ENCODE measurements at regions not wholly inside any gene's neighbourhood (a gene's known extent, or its start where the extent isn't known, plus 50 kb on each side); places are given as distances from the start of the nearest gene placed in this dataset.
"Not testable (repeated sequence)": the region's sequence is repeated elsewhere in the genome, so short reads cannot be mapped to it uniquely, and the experiment has no call there.

DNA sequence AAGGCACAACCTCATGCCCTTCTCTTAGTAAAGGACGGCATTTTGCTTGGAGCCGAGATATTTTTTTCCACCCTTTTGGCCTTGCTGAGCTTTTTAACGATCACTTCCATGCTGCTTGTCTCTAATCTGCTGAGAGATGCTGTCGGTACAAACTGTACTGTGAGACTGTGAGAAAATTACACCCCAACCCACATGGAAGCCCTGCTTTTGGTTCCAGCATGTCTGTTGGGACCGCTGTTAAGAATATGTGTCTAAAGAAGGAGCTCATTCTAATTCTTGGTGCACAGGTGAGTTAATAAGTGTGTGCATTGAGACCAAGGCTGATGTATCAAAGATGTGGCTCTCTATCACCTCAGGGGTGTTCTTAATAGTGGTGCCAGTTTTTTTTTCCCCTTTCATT lies 304.5 kb upstream of the MAP3K7 start:
- no peaks in the 10 kb centered on the region for H3K36me3 ChIP-seq
- no peak for DNase-seq
- H3K27me3 ChIP-seq = no peaks in the 10 kb centered on the region
- no peaks in the 10 kb centered on the region for H3K4me1 ChIP-seq
- H3K27ac ChIP-seq = no peak overlapping the region
- H3K9me3 ChIP-seq = no peaks in the 10 kb centered on the region
- TF ChIP-seq, protein P1, sequence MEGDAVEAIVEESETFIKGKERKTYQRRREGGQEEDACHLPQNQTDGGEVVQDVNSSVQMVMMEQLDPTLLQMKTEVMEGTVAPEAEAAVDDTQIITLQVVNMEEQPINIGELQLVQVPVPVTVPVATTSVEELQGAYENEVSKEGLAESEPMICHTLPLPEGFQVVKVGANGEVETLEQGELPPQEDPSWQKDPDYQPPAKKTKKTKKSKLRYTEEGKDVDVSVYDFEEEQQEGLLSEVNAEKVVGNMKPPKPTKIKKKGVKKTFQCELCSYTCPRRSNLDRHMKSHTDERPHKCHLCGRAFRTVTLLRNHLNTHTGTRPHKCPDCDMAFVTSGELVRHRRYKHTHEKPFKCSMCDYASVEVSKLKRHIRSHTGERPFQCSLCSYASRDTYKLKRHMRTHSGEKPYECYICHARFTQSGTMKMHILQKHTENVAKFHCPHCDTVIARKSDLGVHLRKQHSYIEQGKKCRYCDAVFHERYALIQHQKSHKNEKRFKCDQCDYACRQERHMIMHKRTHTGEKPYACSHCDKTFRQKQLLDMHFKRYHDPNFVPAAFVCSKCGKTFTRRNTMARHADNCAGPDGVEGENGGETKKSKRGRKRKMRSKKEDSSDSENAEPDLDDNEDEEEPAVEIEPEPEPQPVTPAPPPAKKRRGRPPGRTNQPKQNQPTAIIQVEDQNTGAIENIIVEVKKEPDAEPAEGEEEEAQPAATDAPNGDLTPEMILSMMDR (IDR thresholded peaks at IDR 0.05) = no peak
- intact Hi-C loops (cut with DNase I; ENCODE audit: low total_unique reads) = no loop called here
- H3K4me3 ChIP-seq = no peak overlapping the region

DNA sequence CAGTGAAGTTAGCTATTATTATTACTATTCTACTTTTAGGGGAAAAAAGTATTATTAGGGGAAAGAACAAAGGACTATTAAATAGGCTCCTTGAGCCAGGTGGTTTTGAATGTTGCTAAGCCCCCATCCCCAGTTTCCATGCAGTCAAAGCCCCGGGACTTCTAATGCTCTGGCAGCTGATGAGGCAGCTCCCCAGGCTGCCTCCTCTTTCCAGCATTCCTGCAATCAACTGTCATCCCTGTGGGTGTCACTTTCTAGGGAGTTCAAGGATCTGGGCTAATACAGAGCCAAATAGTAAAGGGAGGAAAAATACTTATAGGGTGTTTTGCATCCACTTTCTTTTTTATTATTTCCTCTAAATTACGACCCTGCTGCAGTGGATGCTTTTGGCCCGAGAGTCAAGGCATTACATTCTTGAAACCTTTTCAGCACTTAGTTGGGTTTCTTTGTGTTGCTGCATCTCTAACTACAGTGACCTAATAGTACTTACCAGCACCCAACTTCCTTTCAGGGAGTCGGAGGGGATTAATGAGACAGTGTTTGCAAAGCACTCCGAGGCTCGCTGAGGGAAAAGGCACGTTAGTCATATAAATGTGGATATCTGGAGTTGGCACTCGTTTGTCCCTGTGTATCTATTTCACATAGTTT lies 303.9 kb upstream of the MAP3K7 start:
- H3K9me3 ChIP-seq = no peaks in the 10 kb centered on the region
- DNase-seq = no peak
- H3K27me3 ChIP-seq = no peaks in the 10 kb centered on the region
- H3K27ac ChIP-seq = no peak overlapping the region
- TF ChIP-seq, protein P1 (IDR thresholded peaks at IDR 0.05) = no peak
- intact Hi-C loops (cut with DNase I; ENCODE audit: low total_unique reads) = no loop called here
- H3K4me1 ChIP-seq = no peaks in the 10 kb centered on the region
- H3K36me3 ChIP-seq = no peaks in the 10 kb centered on the region
- no peak overlapping the region for H3K4me3 ChIP-seq

DNA sequence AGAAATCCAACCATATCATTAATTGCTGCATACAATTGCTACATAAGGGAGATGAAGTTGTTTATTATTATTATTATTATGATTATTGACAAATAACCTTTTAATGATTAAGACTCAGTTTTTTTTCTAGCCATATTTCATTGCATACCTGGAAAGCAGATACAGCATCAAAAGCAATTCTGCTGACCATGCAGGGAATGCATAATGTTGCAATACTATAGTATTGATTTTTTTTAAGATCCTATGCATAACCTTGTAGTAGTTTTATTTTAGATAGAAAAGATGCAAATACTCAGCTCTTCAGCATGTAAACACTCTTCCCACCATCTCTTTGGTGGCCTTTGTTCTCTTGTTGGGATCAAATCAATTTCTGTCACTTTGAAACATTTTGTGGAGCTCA lies 300.9 kb upstream of the MAP3K7 start:
- TF ChIP-seq, protein P1 (IDR thresholded peaks at IDR 0.05) = no peak
- Histone ChIP-seq H3K36me3 (no peaks in the 10 kb centered on the region), H3K27ac (no peak overlapping the region), H3K4me1 (no peaks in the 10 kb centered on the region), H3K27me3 (no peaks in the 10 kb centered on the region), H3K4me3 (no peak overlapping the region), H3K9me3 (no peaks in the 10 kb centered on the region)
- intact Hi-C loops (cut with DNase I; ENCODE audit: low total_unique reads) = no loop called here
- no peak for DNase-seq

DNA sequence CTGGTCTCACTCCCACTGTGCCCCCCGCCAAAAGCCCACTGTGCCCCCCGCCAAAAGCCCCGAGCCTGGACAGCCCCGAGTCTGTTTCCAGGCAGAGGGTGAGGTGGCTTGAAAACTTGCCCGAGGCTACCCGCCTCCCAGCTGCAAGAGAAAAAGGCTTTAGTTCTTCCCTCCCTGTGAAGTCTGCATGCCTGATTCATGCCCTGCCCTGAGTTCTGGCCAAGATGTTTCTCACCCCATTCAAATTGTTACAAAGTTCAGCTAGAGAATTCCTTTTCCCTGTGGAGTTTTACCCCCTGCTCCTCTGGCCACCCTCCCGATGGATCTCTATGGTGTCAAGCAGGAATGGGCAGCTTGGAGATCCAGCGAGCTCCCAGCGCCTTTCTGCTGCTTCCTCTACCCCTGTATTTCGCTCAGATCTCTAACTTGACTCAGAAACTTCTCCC lies 298.8 kb upstream of the MAP3K7 start:
- intact Hi-C loops (cut with DNase I; ENCODE audit: low total_unique reads) = no loop called here
- Histone ChIP-seq H3K4me1 (no peaks in the 10 kb centered on the region), H3K9me3 (no peaks in the 10 kb centered on the region), H3K27me3 (no peaks in the 10 kb centered on the region), H3K36me3 (no peaks in the 10 kb centered on the region), H3K27ac (no peak overlapping the region), H3K4me3 (no peak overlapping the region)
- DNase-seq = no peak
- TF ChIP-seq, protein P1 (IDR thresholded peaks at IDR 0.05) = no peak

DNA sequence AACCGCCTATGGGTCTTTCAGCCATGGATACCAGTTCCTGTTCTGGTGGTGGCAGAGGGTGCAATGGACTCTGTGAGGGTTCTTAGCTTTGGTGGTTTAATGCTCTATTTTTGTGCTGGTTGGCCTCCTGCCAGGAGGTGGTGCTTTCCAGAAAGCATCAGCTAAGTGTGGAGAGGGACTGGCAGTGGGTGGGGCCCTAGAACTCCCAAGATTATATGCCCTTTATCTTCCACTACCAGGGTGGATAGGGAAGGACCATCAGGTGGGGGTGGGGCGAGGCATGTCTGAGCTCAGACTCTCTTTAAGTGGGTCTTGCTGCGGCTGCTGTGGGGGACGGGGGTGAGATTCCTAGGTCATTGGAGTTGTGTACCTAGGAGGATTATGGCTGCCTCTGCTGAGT lies 298.3 kb upstream of the MAP3K7 start:
- intact Hi-C loops (cut with DNase I; ENCODE audit: low total_unique reads); H3K9me3 ChIP-seq; H3K4me1 ChIP-seq; H3K27ac ChIP-seq; H3K4me3 ChIP-seq; H3K36me3 ChIP-seq; DNase-seq; H3K27me3 ChIP-seq: not testable (repeated sequence)

DNA sequence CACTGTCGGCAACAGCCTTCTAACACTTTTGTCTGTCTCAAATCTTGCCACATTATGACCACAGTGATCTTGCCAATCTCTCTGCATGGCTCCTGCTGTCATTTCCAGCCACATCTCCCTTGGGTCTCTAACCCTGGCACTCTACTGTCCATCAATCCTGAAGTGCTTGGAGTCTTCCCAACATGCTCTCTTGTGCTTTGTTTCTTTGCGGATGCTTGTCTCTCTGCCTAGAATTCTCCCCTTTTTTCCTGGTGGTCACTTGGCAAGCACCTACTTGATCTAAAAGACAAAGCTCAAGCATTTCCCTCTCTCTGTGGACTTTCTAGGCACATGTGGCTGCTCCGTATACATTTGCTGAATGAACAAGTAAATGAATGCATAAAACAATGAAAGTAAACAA lies 290.7 kb upstream of the MAP3K7 start:
- intact Hi-C loops (cut with DNase I; ENCODE audit: low total_unique reads) = no loop called here
- Histone ChIP-seq H3K36me3 (no peaks in the 10 kb centered on the region), H3K4me1 (no peaks in the 10 kb centered on the region), H3K27me3 (no peaks in the 10 kb centered on the region), H3K9me3 (no peaks in the 10 kb centered on the region), H3K4me3 (no peak overlapping the region), H3K27ac (no peak overlapping the region)
- DNase-seq = no peak
- TF ChIP-seq, protein P1 (IDR thresholded peaks at IDR 0.05) = no peak
